ENCODE measurements at regions not wholly inside any gene's neighbourhood (a gene's known extent, or its start where the extent isn't known, plus 50 kb on each side); places are given as distances from the start of the nearest gene placed in this dataset.
"Not testable (repeated sequence)": the region's sequence is repeated elsewhere in the genome, so short reads cannot be mapped to it uniquely, and the experiment has no call there.

DNA sequence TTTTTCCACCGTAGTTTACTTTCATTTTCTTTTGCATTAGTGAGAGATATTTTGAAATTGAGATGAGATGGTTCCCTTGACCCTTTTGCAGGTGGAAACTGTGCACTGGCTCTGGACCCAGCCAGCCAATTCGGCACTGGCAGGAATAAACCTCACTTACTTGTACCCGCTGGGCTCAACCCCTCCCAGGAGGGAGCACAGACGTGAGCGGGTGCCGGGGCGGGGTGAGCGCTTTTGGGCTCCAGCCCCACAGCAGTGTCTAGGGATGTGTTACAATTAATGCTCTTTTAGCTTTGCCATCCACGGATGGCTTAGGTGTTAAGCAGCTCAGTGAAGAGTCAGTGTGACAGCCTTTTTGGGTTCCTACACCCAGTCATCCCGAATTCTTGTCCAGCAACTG, 766.1 kb upstream of the CHD1 start:
- DNase-seq: no peak

GRCh38 chr5:99686538-99686937, 757.7 kb upstream of the CHD1 start:
- DNase-seq: no peak

DNA sequence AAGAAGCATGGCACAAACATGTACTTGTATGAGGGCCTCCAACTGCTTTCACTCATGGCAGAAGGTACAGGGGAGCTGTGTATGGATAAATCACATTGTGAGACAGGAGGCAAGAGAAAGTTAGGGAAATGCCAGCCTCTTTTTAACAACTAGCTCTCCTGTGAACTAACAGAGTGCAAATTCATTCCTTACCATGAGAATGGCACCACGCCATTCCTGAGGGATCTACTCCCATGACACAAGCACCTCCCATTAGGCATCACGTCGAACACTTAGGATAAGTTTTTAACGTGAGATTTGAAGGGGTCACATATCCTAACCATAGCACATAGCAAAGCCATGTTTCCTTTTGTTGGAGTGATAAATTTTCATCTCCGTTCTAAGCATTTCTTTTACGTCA, 747.2 kb upstream of the CHD1 start:
- DNase-seq: no peak

- DNase-seq: no peak
Observed at GRCh38 chr5:99674101-99674500, 745.3 kb upstream of the CHD1 start.

DNA sequence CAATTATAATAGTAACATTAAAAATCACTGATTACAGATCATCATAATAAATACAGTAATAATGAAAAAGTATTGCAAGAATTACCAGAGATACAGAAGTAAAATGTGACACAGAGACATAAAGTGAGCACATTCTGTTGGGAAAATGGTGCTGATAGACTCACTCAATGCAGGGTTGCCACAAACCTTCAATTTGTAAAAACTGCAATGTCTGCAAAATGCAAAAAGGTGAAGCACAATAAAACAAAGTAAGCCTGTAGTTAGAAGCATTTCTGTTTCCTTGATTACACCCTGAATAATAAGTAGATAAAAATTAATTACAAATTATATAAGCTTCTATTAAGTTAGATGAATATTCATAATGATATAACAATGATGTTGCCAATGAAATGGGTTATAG, 736.2 kb upstream of the CHD1 start:
- no peak for DNase-seq

GRCh38 chr5:99651298-99651697, 722.5 kb upstream of the CHD1 start:
- DNase-seq: no peak

GRCh38 chr5:99646011-99646647, 717.3 kb upstream of the CHD1 start:
- no peak for DNase-seq

GRCh38 chr5:99644822-99645221, 716.0 kb upstream of the CHD1 start:
- DNase-seq: no peak

DNA sequence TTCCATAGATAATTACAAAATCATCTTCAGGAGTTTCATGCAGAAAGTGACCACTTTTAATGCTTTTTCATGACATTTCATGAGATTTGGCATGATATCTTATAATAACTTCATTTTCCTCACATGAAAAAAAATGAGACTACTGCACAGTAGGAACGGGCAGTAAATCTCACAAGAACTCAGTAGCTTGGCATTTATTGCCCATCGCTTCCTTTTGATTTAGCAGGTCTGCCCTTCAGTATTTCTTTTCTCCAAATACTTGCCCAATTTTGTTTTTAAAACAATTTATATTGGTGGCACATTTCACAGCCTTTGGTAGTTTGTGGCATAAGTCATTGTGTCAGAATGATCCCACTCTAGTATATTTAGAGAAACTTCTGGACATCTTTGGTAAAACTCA, 711.8 kb upstream of the CHD1 start:
- no peak for DNase-seq

- no peak for DNase-seq
Observed at GRCh38 chr5:99639905-99640304, 711.1 kb upstream of the CHD1 start.

GRCh38 chr5:99636663-99637062, 707.9 kb upstream of the CHD1 start:
- no peak for DNase-seq

GRCh38 chr5:99621772-99622681, 693.2 kb upstream of the CHD1 start:
- no peak for DNase-seq

- DNase-seq: no peak
Observed at GRCh38 chr5:99617335-99617734, 688.5 kb upstream of the CHD1 start.

DNA sequence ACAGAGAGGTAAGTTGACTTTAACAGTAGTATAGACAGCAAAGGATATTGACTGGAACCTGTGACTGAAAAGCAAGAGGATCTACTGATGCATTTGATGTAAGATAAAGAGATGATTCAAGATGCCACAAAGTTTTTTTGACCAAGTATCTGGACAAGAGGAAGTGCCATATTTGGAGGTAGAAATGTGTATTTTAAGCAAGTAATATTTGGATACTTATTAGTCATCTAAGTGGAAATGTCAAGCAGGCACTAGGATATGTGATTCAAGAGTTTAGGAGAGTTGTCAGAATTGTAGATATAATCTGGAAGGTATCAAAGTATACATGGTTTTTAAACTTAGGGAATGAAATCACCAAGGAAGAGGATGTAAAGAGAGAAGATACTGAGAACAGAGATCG, 686.1 kb upstream of the CHD1 start:
- DNase-seq: no peak

- DNase-seq: no peak
Observed at GRCh38 chr5:99607124-99607523, 678.3 kb upstream of the CHD1 start.

GRCh38 chr5:99605904-99606303, 677.1 kb upstream of the CHD1 start:
- no peak for DNase-seq

DNA sequence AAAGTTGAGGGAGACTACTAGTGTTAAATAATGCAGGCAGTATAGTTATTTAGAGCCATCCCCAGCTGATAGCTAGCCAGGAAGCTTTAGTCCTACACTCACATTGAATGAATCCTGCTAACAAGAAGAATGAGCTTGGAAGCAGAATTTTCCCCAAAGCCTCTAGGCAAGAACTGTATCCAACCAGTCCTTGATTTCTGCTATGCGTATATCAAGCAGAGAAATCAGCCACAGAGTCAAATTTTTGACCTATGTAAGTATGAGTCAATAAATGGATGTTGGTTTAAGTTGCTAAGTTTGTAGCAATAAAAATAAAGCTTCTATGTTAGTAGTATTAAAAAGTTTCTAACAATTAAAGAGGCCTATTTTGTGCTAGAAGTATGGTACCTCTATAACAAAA, 672.1 kb upstream of the CHD1 start:
- no peak for DNase-seq

DNA sequence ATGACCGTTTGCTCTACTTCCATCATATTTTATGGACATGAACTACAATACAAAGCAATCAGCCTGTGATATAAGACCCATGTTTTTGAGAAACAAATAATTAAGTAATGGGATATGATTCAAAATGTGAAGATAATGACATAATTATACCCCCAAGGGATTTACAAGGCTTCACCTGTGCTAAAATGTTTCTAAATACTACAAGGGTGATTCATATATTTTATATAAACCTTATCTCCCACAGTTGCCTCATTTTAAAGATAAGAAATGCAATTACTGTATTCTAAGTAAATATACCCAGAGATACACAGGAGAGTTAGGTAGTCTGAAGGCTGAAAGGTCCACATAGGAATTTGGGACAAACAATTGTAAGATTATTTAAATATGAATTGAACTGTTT, 662.0 kb upstream of the CHD1 start:
- no peak for DNase-seq

- DNase-seq: no peak
Observed at GRCh38 chr5:99589424-99589823, 660.6 kb upstream of the CHD1 start.

DNA sequence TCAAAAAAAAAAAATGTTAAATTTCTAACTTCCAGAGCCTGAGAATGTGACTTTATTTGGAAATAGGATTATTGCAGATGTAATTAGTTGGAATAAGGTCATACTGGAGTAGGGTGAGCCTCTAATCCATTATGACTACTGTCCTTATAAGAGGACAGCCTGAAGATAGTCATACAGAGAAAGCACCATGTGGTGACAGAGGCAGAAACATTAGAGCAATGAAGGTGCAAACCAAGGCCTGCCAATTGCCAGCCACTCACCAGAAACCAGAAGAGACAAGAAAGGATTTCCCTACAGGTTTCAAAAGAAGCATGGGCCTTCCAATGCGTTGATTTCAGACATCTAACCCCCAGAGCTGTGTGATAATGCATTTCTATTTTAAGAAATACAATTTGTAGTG, 659.2 kb upstream of the CHD1 start:
- DNase-seq: no peak

DNA sequence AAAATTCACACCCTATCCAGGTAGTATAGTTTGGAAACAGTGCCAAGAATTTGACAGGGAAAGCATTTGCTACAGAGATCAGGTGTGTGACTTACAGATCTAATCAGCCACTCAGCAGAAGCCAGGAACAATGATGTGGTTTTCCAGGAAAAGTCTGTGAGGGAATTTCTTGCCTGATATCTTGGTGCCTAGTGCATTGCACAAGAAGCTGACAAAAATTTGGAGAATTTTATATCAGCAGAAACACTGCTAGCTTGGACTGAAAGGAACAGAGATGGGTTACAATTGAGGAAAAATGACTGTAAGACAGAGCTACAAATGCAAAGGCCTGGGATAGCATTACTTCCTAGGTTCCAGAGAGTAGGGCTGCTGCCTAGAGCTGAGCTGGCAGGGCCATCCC, 658.1 kb upstream of the CHD1 start:
- no peak for DNase-seq

DNA sequence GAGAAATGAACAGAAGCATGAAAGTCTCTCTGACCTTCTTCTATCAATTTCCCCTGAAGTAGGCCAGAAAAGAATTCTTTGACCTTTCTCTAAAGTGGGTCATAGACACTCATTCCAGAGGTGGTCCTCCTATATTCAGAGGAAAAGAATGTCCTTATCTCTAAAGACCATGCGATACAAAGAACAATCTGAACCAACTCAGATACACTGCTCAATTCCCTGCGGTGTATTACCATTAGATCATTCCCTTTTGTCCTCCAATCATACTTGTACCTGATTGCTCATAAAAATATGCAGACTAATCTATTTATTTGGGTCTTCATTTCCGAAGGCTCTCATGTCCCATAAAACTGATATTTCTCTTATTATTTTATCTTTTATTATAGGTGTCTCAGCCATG, 652.4 kb upstream of the CHD1 start:
- not testable (repeated sequence) for DNase-seq

GRCh38 chr5:99562937-99563627, 634.3 kb upstream of the CHD1 start:
- not testable (repeated sequence) for DNase-seq

DNA sequence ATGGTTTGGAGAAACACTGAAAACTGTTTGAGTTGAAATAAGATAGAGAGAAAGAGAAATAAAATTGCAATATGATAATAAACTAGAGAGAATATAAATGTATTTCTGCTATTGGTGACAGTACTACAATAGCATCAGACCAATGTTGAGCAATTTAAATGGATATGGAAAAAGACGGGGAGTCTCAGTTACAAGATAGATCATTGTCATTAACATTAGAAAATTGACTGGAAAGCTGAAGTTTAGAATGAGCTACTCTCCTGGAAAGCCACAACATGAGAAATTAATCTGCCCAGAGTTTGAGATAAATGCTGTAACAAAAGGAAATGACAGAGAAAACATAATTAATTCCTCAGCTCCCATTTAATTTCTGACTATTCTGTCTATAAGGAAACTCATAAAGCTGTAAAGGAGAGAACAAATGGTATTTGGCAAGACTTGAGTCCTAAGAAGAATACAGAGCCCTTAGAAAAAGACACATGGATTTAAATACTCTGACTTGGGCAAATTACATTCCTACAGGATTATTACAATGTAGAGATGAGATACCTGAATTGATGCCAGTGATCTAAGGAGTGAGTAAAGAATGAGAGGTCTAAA, 624.5 kb upstream of the CHD1 start:
- DNase-seq: no peak

All from GDM1 (cell line).